Fibroblast of mammary gland (primary cell): ENCODE measurements at regions not wholly inside any gene's neighbourhood (a gene's known extent, or its start where the extent isn't known, plus 50 kb on each side); places are given as distances from the start of the nearest gene placed in this dataset.

Experiments used
- DNase-seq: peaks from one replicate; pipeline ENCODE4 v3.0.0-alpha.2; 2010; ENCODE audit warnings: low read depth
- H3K4me3 ChIP-seq: 2 replicates; pipeline ENCODE4 v1.5.1; 2011; ENCODE audit warnings: low read depth, mild to moderate bottlenecking, low read length, moderate library complexity; ENCODE audit not compliant: control insufficient read depth
- TF ChIP-seq, protein P1 (sequence below): conservative IDR thresholded peaks from 2 replicates; pipeline ENCODE4 v1.5.1; 2011; ENCODE audit warnings: low read depth, low read length, inconsistent platforms; ENCODE audit not compliant: control insufficient read depth, insufficient read depth

DNA sequence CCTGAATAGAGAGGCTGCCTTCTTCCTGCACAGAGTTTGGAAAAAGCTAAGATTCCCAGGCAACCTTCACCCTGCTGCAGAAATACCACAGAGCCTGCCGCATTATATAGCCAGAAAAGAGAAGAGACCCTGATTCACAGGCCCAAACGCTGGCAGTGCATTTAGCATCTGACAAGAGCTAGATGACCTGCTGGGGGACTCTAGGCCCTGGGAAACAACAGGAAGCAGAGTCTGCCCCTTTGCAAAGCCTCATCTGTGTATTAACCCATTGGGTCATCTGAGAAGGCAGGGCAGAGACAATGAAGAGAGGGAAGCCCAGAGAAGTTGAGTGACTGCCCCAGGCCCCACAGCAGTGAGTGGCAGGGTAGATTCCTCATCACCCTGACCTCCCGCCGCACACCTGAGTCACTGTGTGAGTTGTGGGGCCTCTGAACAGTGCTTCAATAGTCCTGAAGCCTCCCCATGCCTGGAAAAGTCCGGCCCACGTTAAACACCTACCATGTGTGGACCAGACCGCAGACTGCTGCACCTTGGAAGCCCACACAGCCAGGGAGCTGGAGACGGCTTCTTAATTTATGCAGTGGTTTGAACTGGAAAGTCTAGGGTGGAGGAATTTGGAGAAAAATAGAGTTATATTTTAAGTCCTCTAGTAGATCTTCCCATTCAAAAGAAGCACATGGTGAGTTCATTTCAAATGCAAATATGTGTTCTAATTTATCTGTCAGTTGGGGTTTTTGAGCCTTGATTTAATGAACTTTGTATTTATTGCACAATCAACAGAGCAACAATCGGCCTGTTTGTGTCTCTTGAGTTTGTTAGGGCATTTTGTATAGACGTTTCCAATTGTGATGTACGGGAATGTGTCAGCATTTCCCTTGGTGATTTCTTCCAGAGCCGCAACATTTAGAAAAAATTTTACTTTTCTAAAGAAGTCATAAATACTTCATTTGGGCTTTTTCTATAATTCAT lies 80.4 kb upstream of the GPR26 start:
- H3K4me3 ChIP-seq = no peak overlapping the region
- TF ChIP-seq, protein P1, sequence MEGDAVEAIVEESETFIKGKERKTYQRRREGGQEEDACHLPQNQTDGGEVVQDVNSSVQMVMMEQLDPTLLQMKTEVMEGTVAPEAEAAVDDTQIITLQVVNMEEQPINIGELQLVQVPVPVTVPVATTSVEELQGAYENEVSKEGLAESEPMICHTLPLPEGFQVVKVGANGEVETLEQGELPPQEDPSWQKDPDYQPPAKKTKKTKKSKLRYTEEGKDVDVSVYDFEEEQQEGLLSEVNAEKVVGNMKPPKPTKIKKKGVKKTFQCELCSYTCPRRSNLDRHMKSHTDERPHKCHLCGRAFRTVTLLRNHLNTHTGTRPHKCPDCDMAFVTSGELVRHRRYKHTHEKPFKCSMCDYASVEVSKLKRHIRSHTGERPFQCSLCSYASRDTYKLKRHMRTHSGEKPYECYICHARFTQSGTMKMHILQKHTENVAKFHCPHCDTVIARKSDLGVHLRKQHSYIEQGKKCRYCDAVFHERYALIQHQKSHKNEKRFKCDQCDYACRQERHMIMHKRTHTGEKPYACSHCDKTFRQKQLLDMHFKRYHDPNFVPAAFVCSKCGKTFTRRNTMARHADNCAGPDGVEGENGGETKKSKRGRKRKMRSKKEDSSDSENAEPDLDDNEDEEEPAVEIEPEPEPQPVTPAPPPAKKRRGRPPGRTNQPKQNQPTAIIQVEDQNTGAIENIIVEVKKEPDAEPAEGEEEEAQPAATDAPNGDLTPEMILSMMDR = no peak
- DNase-seq = no peak

DNA sequence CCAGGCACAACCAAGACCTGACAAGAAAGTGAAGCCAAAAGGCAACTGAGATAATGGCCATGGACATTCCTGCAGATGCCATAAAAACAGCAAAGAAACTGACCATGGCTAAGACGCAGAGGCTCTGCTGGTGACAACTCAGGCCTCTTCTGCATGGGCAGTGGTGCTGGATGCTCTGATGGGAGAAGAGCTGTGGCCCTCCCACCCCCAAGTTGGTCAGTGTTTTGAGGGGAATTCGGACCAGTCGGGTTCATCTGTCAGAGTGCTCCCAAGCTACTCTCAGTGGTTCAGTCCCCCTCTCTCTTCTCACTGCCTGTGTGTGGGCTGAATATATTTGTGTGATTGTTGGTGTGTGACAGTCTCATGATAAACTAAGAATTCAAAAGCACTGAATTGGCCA lies 79.0 kb upstream of the GPR26 start:
- DNase-seq = no peak
- TF ChIP-seq, protein P1 = no peak

DNA sequence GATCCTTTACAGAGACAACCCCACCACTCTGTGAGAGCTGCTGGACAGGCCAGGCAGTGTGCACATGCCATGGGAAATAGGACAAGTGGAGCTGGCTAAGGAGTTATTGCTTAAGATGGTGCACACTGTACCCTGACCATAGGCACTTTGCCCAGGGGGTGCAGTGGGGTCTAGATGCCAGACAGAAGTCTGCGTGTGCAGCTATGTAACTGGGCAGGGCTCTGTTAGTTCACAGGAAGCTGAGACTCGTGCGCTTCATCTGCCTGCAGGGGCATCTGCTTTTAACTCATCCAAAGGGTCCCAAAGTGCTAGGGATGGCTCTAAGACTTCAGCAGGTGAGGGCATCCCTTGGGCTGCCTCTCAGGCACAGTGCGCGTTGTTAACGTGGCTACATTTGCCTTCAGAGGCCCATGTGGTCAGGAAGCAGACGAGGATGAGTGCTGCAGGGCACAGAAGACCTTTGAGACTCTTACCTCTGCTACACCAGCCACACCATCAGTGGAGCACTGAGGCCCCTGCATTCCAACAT lies 77.7 kb upstream of the GPR26 start:
- no peak for DNase-seq
- H3K4me3 ChIP-seq = no peak overlapping the region

More for the DNA sequence above, 79.0 kb upstream of the GPR26 start:
- H3K4me3 ChIP-seq = no peak overlapping the region

DNA sequence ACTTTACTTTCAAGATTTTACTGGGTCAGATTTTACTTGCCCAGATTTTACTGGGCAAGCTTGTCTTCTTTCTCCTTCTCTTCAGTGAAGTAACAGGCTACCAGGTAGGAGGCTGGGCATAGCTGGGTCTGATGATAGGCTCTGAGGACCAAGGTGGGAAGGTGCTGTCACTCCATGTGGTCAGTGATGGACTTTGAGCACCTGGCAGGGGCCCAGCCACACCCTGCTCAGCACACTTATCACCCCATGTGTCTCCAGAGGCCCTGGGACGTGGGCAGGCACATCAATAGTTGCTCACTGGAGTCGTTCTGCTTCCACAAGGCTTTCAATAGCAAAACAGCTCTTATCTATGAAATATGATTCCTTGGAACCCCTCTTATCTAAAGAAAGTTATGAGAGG lies 70.5 kb upstream of the GPR26 start:
- no peak overlapping the region for H3K4me3 ChIP-seq
- no peak for DNase-seq
- TF ChIP-seq, protein P1 = no peak

More for the DNA sequence above, 77.7 kb upstream of the GPR26 start:
- TF ChIP-seq, protein P1 = no peak

DNA sequence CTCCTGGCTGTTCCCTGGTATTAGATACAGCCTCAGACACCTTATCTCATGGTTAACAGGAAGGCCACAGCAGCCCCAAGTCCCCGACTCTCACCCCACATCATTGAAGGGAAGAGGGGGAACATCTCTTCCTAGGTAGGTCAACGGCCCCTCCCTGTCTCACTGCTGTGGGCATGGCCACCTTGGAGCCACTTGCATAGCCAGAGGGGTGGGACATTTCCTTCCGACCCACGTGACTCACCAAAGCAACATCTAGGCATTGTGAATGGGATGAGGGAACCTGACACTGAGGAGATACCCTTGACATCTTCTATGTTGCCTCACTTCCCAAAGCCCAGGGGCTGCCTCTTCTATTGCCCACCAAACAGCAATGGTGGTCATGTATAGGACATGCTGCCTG lies 68.5 kb upstream of the GPR26 start:
- no peak overlapping the region for H3K4me3 ChIP-seq
- TF ChIP-seq, protein P1 = no peak
- DNase-seq = no peak

DNA sequence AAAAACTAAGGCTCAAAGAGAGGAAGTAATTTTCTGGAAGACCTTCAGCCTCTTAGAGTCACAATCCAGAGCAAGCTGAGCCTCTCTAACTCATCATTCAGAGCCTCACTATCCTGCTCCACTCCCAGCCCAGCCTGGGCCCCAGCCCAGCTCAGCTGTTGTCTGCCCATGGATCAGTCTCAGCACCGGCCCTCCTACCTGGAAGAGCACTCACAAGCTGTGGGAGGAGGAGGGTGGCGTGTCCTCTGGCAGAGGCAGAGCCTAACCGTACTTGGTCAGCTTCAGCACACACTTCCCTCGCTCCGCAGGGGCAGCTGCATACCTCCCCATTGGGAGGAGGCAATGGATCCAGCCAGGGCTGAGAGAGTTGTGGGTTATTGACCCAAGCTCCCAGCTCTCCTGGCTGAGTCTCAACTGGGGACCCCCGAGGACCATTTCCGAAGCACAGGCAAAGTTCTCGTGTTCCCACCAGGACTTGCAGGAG lies 66.7 kb upstream of the GPR26 start:
- TF ChIP-seq, protein P1 = no peak
- H3K4me3 ChIP-seq = no peak overlapping the region
- no peak for DNase-seq
